ENCODE measurements at regions not wholly inside any gene's neighbourhood (a gene's known extent, or its start where the extent isn't known, plus 50 kb on each side); places are given as distances from the start of the nearest gene placed in this dataset.

DNA sequence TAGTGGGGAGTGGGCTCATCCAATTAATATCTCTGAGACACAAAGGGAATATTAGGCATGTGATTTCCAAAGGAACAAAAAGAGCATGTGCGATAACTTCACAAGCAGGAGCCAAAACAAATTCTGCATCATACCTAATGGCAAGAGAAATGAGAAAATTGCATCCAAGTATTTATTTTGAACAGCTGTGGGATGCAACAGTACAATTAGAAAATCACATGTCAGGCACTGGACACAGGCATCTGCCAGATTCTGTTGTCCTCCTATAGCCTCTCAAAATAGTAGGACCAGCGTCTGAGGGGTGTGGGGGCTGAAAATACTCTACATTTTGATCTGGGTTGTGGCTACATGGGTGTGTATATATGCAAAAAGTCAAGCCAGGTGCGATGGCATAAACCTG, 66.3 kb downstream of the EDN1 start:
- H2AFZ ChIP-seq (ENCODE audit: low read length), result no peak overlapping the region
- 0 out of 2 replicates have a peak, but pooled peaks cover under 1% of the 10 kb centered on the region for H3K9me3 ChIP-seq (ENCODE audit: low read length)
- H4K20me1 ChIP-seq (ENCODE audit: insufficient read depth, low read length), result no peaks in the 10 kb centered on the region
- no peaks in the 10 kb centered on the region for H3K79me2 ChIP-seq (ENCODE audit: insufficient read depth, low read length)
- H3K4me1 ChIP-seq (ENCODE audit: insufficient read depth, low read length, severe bottlenecking), result peaks cover 10% of the 10 kb centered on the region
- H3F3A ChIP-seq (ENCODE audit: insufficient read depth, low read length), result no peaks in the 10 kb centered on the region
- H3K9me2 ChIP-seq (ENCODE audit: low read depth, low read length), result no peaks in the 10 kb centered on the region
- H3K4me2 ChIP-seq (ENCODE audit: low read length), result no peak overlapping the region
- TF ChIP-seq CTCF (IDR thresholded peaks at IDR 0.05; ENCODE audit: low read length), result no peak
- TF ChIP-seq EZH2 (IDR thresholded peaks at IDR 0.05; ENCODE audit: borderline replicate concordance, low read length), result no peak
- H3K27me3 ChIP-seq (ENCODE audit: insufficient read depth, low read length), result no peaks in the 10 kb centered on the region
- H3K27ac ChIP-seq (ENCODE audit: low read depth, low read length, poor library complexity, severe bottlenecking), result no peak overlapping the region
- H3K36me3 ChIP-seq (ENCODE audit: insufficient read depth, low read length), result no peaks in the 10 kb centered on the region
- no peak overlapping the region for H3K9ac ChIP-seq (ENCODE audit: low read length)
- no peak overlapping the region for H3K4me3 ChIP-seq (ENCODE audit: low read depth, low read length, poor library complexity, severe bottlenecking)

DNA sequence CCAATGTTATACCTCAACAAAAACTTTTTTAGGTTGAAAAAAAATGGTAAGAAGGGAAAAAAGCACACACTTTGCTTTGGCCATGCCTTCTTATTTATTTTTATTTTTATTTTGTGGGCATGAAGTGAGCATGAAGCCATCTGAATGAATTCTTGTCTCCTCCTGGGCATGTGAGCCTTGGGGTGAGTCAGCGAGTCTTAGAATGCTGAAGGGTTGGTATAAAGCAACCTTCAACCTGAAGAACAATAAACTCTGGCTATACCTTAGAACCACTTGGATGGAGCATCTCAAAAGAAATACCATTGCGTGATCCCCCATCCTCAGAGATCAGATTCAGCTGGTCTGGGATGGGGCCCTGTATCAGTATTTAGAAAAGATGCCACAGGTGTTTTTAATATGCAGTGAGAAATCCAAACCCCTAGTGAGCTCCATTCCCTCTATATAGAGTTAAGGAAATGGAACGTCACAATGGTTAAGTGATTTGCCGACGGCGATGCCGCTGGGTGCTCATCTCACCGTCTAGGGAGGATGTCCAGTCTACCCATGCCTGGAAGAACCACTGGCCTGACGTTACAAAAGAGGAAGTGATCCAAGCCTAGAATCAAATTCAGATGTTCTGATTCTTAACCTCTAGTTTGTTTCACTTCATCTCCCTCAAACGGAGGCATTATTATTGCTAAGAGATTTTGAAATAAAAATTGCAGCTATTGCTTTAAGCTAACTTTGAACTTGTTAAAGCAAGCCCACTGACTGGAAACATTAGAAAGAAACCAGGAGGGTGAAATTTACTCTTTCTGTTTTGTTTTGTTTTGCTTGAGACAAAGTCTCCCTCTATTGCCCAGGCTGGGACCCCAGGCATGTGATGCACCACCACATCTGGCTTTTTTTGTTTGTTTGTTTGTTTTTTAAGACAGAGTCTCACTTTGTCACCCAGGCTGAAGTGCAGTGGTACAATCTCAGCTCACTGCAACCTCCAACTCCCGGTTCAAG, 67.1 kb downstream of the EDN1 start:
- no peaks in the 10 kb centered on the region for H3K36me3 ChIP-seq (ENCODE audit: insufficient read depth, low read length)
- H3K9me2 ChIP-seq (ENCODE audit: low read depth, low read length), result no peaks in the 10 kb centered on the region
- H2AFZ ChIP-seq (ENCODE audit: low read length), result no peak overlapping the region
- no peaks in the 10 kb centered on the region for H3K27me3 ChIP-seq (ENCODE audit: insufficient read depth, low read length)
- H4K20me1 ChIP-seq (ENCODE audit: insufficient read depth, low read length), result no peaks in the 10 kb centered on the region
- H3K9ac ChIP-seq (ENCODE audit: low read length), result no peak overlapping the region
- no peak overlapping the region for H3K27ac ChIP-seq (ENCODE audit: low read depth, low read length, poor library complexity, severe bottlenecking)
- H3K4me1 ChIP-seq (ENCODE audit: insufficient read depth, low read length, severe bottlenecking), result peaks cover 10% of the 10 kb centered on the region
- no peak overlapping the region for H3K4me3 ChIP-seq (ENCODE audit: low read depth, low read length, poor library complexity, severe bottlenecking)
- no peaks in the 10 kb centered on the region for H3F3A ChIP-seq (ENCODE audit: insufficient read depth, low read length)
- TF ChIP-seq CTCF (IDR thresholded peaks at IDR 0.05; ENCODE audit: low read length) (no peak), EZH2 (IDR thresholded peaks at IDR 0.05; ENCODE audit: borderline replicate concordance, low read length) (no peak)
- H3K79me2 ChIP-seq (ENCODE audit: insufficient read depth, low read length), result no peaks in the 10 kb centered on the region
- H3K4me2 ChIP-seq (ENCODE audit: low read length), result no peak overlapping the region
- H3K9me3 ChIP-seq (ENCODE audit: low read length), result no peaks in the 10 kb centered on the region

DNA sequence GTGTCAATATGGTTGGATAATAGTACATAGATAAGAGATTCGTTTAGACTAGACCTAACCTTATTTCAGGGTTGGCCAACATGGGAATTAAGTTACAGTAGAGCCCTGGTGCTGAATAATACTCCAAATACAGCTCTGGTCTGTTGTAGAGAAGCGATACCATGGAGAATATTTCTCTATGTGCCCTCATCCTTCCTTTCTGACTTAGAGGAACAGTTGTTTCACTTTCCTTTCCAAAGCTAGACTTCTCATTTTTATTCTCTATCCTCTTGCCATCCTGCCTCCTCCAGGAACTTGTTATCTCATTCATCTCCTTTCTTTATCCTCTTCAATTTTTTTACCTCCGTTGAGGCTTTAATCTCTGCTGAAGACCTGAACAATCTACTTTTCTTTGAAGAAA, 68.9 kb downstream of the EDN1 start:
- Histone ChIP-seq H3K4me3 (ENCODE audit: low read depth, low read length, poor library complexity, severe bottlenecking) (no peak overlapping the region), H3K9ac (ENCODE audit: low read length) (no peak overlapping the region), H3K9me2 (ENCODE audit: low read depth, low read length) (no peaks in the 10 kb centered on the region), H3K36me3 (ENCODE audit: insufficient read depth, low read length) (no peaks in the 10 kb centered on the region), H3K27ac (ENCODE audit: low read depth, low read length, poor library complexity, severe bottlenecking) (no peak overlapping the region), H3F3A (ENCODE audit: insufficient read depth, low read length) (no peaks in the 10 kb centered on the region), H3K27me3 (ENCODE audit: insufficient read depth, low read length) (no peaks in the 10 kb centered on the region), H3K4me1 (ENCODE audit: insufficient read depth, low read length, severe bottlenecking) (peaks cover 26% of the 10 kb centered on the region), H2AFZ (ENCODE audit: low read length) (no peak overlapping the region), H4K20me1 (ENCODE audit: insufficient read depth, low read length) (no peaks in the 10 kb centered on the region), H3K9me3 (ENCODE audit: low read length) (no peaks in the 10 kb centered on the region), H3K79me2 (ENCODE audit: insufficient read depth, low read length) (no peaks in the 10 kb centered on the region), H3K4me2 (ENCODE audit: low read length) (no peak overlapping the region)
- TF ChIP-seq EZH2 (IDR thresholded peaks at IDR 0.05; ENCODE audit: borderline replicate concordance, low read length) (no peak), CTCF (IDR thresholded peaks at IDR 0.05; ENCODE audit: low read length) (no peak)
